ENCODE measurements at regions not wholly inside any gene's neighbourhood (a gene's known extent, or its start where the extent isn't known, plus 50 kb on each side); places are given as distances from the start of the nearest gene placed in this dataset.

DNA sequence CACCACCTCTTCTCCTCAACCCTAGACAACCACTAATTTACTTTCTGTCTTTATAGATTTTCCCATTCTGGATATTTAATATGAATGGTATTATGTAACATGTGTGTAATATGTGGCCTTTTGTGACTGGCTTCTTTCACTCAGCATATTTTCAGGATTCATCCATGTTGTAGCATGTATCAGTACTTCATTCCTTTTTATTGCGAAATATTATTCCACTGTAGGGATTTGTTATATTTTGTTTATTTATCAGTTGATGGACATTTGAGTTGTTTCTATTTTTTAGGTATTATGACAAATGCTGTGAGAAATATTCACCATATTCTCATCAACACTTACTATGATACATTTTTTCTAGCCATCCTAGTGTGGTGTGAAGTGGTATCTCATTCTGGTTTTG, 138.8 kb upstream of the DLGAP1 start:
- no peak overlapping the region for H3K4me3 Mint-ChIP-seq
- no peaks in the 10 kb centered on the region for H3K27me3 Mint-ChIP-seq
- DNase-seq (no peak), ATAC-seq (no peak)
- H3K9me3 Mint-ChIP-seq: peaks cover 10% of the 10 kb centered on the region
- TF ChIP-seq, protein P1, sequence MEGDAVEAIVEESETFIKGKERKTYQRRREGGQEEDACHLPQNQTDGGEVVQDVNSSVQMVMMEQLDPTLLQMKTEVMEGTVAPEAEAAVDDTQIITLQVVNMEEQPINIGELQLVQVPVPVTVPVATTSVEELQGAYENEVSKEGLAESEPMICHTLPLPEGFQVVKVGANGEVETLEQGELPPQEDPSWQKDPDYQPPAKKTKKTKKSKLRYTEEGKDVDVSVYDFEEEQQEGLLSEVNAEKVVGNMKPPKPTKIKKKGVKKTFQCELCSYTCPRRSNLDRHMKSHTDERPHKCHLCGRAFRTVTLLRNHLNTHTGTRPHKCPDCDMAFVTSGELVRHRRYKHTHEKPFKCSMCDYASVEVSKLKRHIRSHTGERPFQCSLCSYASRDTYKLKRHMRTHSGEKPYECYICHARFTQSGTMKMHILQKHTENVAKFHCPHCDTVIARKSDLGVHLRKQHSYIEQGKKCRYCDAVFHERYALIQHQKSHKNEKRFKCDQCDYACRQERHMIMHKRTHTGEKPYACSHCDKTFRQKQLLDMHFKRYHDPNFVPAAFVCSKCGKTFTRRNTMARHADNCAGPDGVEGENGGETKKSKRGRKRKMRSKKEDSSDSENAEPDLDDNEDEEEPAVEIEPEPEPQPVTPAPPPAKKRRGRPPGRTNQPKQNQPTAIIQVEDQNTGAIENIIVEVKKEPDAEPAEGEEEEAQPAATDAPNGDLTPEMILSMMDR (IDR thresholded peaks at IDR 0.05): no peak
- intact Hi-C loops (cut with micrococcal nuclease): no loop called here
- no peaks in the 10 kb centered on the region for H3K36me3 Mint-ChIP-seq (ENCODE audit: low read depth)
- no peaks in the 10 kb centered on the region for H3K4me1 Mint-ChIP-seq (ENCODE audit: low read depth)
- no peak overlapping the region for H3K27ac Mint-ChIP-seq
- ChIA-PET POLR2A (no interaction called here), CTCF (no interaction called here)

DNA sequence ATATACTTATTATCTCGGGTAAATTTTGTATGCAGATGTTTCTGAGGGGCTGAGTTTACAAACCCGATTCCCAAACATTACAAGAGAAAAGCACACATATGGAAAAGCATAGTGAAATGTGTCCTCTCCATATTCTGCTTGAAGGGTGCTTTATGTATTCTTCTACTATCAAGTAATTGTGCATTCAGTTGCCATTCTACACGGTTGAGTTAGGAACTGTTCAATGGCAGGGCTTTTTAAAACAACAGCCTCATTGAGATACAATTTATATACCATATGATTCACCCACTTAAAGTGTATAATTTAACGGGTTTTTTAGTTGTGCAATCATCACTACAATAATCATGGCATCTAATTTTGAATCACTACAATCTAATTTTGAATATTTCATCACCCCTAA, 138.4 kb upstream of the DLGAP1 start:
- Mint-ChIP-seq H3K4me3 (no peak overlapping the region), H3K4me1 (ENCODE audit: low read depth) (no peaks in the 10 kb centered on the region), H3K27ac (no peak overlapping the region), H3K36me3 (ENCODE audit: low read depth) (no peaks in the 10 kb centered on the region), H3K27me3 (no peaks in the 10 kb centered on the region), H3K9me3 (peaks cover 10% of the 10 kb centered on the region)
- ChIA-PET POLR2A (no interaction called here), CTCF (no interaction called here)
- DNase-seq (no peak), ATAC-seq (no peak)
- intact Hi-C loops (cut with micrococcal nuclease): no loop called here
- TF ChIP-seq, protein P1 (IDR thresholded peaks at IDR 0.05): no peak

DNA sequence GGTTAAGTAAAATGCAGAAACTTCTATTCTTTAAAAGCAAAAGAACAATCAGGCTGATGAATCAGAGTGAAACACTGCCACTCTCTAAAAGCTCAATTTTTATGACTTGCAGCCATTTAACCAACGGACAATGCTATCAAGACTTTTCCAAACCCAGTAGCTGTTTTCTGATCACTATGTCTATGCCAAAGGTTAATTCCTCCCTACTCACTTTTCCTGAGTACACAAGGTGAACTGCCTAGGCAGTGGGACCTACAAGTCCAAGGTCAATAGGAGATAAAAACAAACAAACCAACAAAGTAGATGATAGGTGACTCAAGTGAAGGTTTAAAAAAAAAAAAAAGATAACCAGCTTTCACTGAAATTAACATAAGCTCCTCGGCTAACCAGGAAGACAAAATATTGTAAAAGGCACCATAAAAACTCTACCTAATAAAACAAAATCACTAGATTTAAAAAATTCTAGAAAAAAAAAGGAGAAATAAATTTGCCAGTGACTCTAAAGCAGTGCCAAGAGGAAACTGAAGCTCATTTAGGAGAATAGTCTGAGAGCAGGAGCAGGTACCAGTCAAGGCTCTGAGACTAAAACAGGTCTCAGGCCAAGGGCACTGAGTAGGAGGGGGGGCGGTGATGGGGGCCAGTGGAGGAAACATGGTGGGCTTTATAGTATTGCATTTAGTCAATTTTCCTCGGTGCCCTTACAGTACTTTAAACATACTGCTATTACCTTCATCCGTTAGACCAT, 134.1 kb upstream of the DLGAP1 start:
- ChIA-PET CTCF (interaction anchor here (0.8 kb wide), 1 partner anchor 9 kb away, joined by 3 read pairs; no protein-coding TSS in a partner anchor), POLR2A (interaction anchor here (0.6 kb wide), 1 partner anchor 345 kb away, joined by 3 read pairs; no protein-coding TSS in a partner anchor)
- H3K27me3 Mint-ChIP-seq: no peaks in the 10 kb centered on the region
- no peak overlapping the region for H3K27ac Mint-ChIP-seq
- H3K36me3 Mint-ChIP-seq (ENCODE audit: low read depth): no peaks in the 10 kb centered on the region
- TF ChIP-seq, protein P1 (IDR thresholded peaks at IDR 0.05): no peak
- DNase-seq (no peak), ATAC-seq (no peak)
- H3K9me3 Mint-ChIP-seq: peaks cover 12% of the 10 kb centered on the region
- H3K4me1 Mint-ChIP-seq (ENCODE audit: low read depth): no peaks in the 10 kb centered on the region
- H3K4me3 Mint-ChIP-seq: no peak overlapping the region
- intact Hi-C loops (cut with micrococcal nuclease): no loop called here

DNA sequence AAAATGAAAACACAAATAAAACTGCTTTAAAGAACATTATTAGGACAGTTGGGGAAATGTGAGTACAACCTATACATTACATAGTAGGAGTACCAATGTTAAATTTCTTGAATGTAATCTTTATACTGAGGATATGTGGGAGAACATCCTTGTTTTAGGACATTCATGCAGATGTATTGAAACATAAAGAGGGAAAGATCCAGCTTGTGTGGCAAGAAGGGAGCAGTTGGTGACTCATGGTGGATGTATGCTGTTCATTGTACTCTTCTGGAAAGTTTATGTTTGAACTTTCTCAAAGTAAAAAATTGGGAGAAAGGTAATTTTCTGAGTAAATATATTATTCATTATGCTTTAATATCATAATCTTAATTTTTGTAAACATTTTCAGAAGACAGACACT, 132.1 kb upstream of the DLGAP1 start:
- no peak for DNase-seq
- ChIA-PET POLR2A (no interaction called here), CTCF (no interaction called here)
- TF ChIP-seq, protein P1 (IDR thresholded peaks at IDR 0.05): no peak
- H3K9me3 Mint-ChIP-seq: peaks cover 9% of the 10 kb centered on the region
- no peaks in the 10 kb centered on the region for H3K4me1 Mint-ChIP-seq (ENCODE audit: low read depth)
- intact Hi-C loops (cut with micrococcal nuclease): no loop called here
- no peaks in the 10 kb centered on the region for H3K27me3 Mint-ChIP-seq
- ATAC-seq: no peak
- no peak overlapping the region for H3K4me3 Mint-ChIP-seq
- H3K27ac Mint-ChIP-seq: no peak overlapping the region
- H3K36me3 Mint-ChIP-seq (ENCODE audit: low read depth): no peaks in the 10 kb centered on the region

DNA sequence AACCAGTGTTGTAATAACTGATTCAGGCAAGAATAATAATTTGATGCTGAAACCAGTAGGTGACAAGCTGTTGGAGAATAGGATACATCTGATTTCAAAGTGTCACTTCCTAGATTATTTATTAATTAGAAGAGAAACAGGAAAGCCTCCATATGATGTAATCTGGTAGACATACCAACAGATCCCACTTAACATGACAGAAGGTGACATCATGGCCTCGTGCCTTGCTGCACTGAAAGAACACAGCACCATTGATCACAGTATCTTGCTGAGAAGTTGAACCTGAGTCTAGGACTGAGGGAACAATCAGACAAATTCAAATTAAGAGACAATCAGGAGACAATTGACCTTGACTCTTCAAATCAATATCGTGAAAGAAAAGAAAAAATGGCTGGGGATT, 131.6 kb upstream of the DLGAP1 start:
- no peak for DNase-seq
- Mint-ChIP-seq H3K27me3 (no peaks in the 10 kb centered on the region), H3K9me3 (peaks cover 12% of the 10 kb centered on the region), H3K4me3 (no peak overlapping the region), H3K36me3 (ENCODE audit: low read depth) (no peaks in the 10 kb centered on the region), H3K4me1 (ENCODE audit: low read depth) (no peaks in the 10 kb centered on the region), H3K27ac (no peak overlapping the region)
- TF ChIP-seq, protein P1 (IDR thresholded peaks at IDR 0.05): no peak
- ChIA-PET CTCF (no interaction called here), POLR2A (no interaction called here)
- intact Hi-C loops (cut with micrococcal nuclease): no loop called here
- ATAC-seq: no peak

Data from activated CD8-positive, alpha-beta T cell treated with anti-CD3 and anti-CD28 coated beads for 36 hours (primary cell).